HAP-1 (cell line): ENCODE measurements at regions not wholly inside any gene's neighbourhood (a gene's known extent, or its start where the extent isn't known, plus 50 kb on each side); places are given as distances from the start of the nearest gene placed in this dataset.
"Not testable (repeated sequence)": the region's sequence is repeated elsewhere in the genome, so short reads cannot be mapped to it uniquely, and the experiment has no call there.

Source experiments
- DNase-seq, 2 experiments: peaks; one replicate each; pipeline ENCODE4 v3.0.0-alpha.2; 2016 to 2020; ENCODE audit warnings: low spot score in 2 of 2
- H3K27me3 ChIP-seq: fragments of 250-450 bp; sonication (Bioruptor Pico); 2 replicates; pipeline ENCODE4 v1.5.1; 2020; ENCODE audit warnings: low read depth, mild to moderate bottlenecking, moderate library complexity
- H3K36me3 ChIP-seq: fragments of 250-450 bp; sonication (Bioruptor Pico); replicated peaks from 2 replicates; pipeline ENCODE4 v1.5.1; 2020; ENCODE audit warnings: mild to moderate bottlenecking
- H3K4me1 ChIP-seq: fragments of 250-450 bp; sonication (Bioruptor Pico); 2 replicates; pipeline ENCODE4 v1.5.1; 2020; ENCODE audit warnings: mild to moderate bottlenecking
- H3K4me3 ChIP-seq: fragments of 250-450 bp; sonication (Bioruptor Pico); 2 replicates; pipeline ENCODE4 v1.5.1; 2020; ENCODE audit warnings: mild to moderate bottlenecking, moderate library complexity
- H3K9me3 ChIP-seq: fragments of 250-450 bp; sonication (Bioruptor Pico); 2 replicates; pipeline ENCODE4 v1.5.1; 2020; ENCODE audit warnings: mild to moderate bottlenecking, moderate library complexity
- in situ Hi-C: fragments of 300-500 bp; cut with MboI; formaldehyde crosslinking; loops from 3 replicates; pipeline ENCODE4 v1.14.3; 2020; ENCODE audit warnings: low sequenced_read_pairs, inconsistent platforms, mixed read lengths

- H3K4me1 ChIP-seq, H3K9me3 ChIP-seq, H3K36me3 ChIP-seq, DNase-seq, H3K27me3 ChIP-seq, H3K4me3 ChIP-seq, in situ Hi-C loops: not testable (repeated sequence)
Observed at GRCh38 chr16:21534561-21534960, 64.8 kb upstream of the METTL9 start.

GRCh38 chr16:21535201-21535600 is 64.2 kb upstream of the METTL9 start:
- H3K4me3 ChIP-seq, in situ Hi-C loops, H3K36me3 ChIP-seq, H3K9me3 ChIP-seq, DNase-seq, H3K27me3 ChIP-seq, H3K4me1 ChIP-seq: not testable (repeated sequence)

DNA sequence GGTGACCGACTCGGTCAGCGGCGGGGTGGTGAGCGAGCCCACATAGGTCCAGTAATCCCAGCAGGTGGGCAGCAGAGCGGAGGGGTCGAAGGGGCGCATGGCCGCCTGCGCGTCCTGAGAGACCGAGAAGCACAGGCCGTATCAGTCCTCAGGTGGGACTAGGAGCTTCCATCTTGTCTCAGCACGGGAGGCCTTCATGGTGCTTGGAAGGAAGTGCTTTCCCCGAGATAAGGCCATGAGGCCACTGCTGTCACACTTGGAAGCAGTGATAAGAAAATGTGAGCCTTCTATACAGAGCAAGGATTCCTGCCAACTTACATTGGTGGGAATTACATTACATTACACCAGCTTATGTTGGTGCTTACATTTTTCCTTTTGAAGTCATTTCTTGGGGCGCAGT is 62.6 kb upstream of the METTL9 start:
- H3K36me3 ChIP-seq, H3K4me1 ChIP-seq, H3K9me3 ChIP-seq, DNase-seq, in situ Hi-C loops, H3K4me3 ChIP-seq, H3K27me3 ChIP-seq: not testable (repeated sequence)

- H3K4me1 ChIP-seq, H3K27me3 ChIP-seq, H3K36me3 ChIP-seq, DNase-seq, H3K9me3 ChIP-seq, in situ Hi-C loops, H3K4me3 ChIP-seq: not testable (repeated sequence)
Observed at GRCh38 chr16:21537598-21537997, 61.8 kb upstream of the METTL9 start.

DNA sequence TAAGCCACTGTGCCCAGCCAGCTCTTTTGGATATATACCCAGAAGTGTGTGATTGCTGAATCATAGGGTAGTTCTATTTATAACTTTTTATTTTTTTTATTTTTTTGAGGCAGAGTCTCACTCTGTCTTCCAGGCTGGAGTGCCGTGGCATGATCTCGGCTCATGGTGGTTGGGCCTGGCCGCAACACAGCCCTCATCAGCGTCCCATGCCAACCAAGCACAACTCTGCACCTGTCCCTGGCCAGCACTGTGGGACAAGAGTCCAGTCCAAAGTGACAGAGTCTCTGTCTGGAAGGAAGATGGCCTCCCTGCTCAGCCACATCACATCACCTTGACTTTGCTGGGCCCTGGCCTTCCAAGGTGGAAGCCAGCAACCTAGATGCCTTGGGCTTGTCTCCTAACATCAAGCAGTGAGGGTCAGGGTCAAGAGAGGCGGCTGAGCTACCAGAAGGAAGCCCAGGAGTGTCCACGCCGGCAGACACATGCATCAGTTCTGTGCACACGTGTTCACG is 60.2 kb upstream of the METTL9 start:
- H3K9me3 ChIP-seq, H3K4me3 ChIP-seq, H3K27me3 ChIP-seq, in situ Hi-C loops, H3K36me3 ChIP-seq, DNase-seq, H3K4me1 ChIP-seq: not testable (repeated sequence)

- H3K9me3 ChIP-seq, H3K36me3 ChIP-seq, H3K4me3 ChIP-seq, H3K4me1 ChIP-seq, DNase-seq, in situ Hi-C loops, H3K27me3 ChIP-seq: not testable (repeated sequence)
Observed at GRCh38 chr16:21540770-21541433, 58.5 kb upstream of the METTL9 start.

GRCh38 chr16:21541611-21542051 is 57.7 kb upstream of the METTL9 start:
- H3K4me1 ChIP-seq, in situ Hi-C loops, H3K36me3 ChIP-seq, H3K4me3 ChIP-seq, H3K27me3 ChIP-seq, DNase-seq, H3K9me3 ChIP-seq: not testable (repeated sequence)

GRCh38 chr16:21542075-21542474 is 57.3 kb upstream of the METTL9 start:
- H3K36me3 ChIP-seq, H3K27me3 ChIP-seq, DNase-seq, in situ Hi-C loops, H3K9me3 ChIP-seq, H3K4me1 ChIP-seq, H3K4me3 ChIP-seq: not testable (repeated sequence)

- in situ Hi-C loops, H3K4me1 ChIP-seq, DNase-seq, H3K36me3 ChIP-seq, H3K27me3 ChIP-seq, H3K9me3 ChIP-seq, H3K4me3 ChIP-seq: not testable (repeated sequence)
Observed at GRCh38 chr16:21542491-21543124, 56.8 kb upstream of the METTL9 start.

DNA sequence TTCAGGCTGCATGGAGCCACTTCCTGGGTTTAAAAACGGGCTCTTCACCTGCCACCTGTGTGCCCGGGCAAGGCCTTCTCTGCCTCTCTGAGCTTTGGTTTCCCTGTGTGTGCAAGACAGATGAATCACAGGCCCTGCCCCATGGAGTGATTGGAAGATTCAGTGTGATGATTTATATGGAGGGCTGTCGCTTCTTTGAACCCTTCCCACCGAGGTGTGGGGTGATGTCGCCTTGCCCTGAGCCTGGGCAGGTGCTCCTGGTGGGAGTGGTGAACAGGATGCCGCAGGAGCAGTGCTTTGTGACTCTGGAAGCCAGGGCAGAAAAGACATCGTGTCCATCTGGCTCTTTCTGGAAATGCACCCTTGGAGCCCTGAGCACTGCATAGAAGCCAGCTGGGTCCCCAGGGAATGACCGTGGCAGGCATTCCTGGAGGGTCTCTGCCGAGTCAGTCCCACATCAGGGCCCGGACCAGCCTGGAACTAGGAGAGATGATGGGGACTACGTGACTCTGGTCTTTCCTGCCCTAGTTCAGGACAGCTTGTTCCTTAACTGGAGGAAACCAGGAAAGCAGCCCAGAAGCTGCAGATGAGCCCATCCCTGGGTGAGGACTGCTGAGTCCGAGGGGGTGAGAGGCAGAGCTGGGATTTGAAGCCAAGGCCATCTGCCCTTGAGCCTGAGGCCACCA is 56.1 kb upstream of the METTL9 start:
- H3K4me1 ChIP-seq, H3K27me3 ChIP-seq, in situ Hi-C loops, DNase-seq, H3K36me3 ChIP-seq, H3K9me3 ChIP-seq, H3K4me3 ChIP-seq: not testable (repeated sequence)

DNA sequence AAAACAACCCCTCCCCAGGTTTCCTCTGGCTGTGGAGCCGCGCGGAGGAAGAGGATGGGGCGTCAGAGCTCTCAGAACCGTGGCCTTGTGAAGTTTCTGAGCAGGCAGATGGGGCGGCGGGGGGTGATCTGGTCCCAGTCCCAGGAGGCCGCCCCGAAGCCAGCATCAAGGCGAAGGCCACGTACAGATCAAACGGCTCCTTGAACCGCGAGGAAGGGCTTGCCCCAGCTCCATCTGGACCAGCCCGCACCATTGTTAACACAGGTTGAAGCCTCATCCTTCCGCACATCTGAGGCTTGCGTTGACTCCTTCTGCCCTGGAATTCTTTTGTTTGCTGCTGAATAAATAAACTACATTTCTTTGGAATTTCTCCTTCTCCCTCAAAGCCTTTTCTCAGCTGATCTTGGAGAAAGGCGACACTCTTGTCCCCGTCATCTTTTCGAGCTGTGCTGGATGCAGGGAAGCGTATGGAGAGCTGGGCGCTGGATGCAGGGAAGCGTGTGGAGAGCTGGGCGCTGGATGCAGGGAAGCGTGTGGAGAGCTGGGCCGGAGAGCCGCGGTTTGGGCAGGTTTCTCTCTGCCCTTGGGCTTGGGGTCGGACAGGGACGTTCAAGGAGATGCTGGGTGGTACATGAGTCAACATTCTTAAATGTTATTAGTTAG is 53.6 kb upstream of the METTL9 start:
- in situ Hi-C loops, H3K9me3 ChIP-seq, H3K27me3 ChIP-seq, H3K36me3 ChIP-seq, H3K4me3 ChIP-seq, H3K4me1 ChIP-seq: not testable (repeated sequence)
- peak in 1 of 2 experiments; percentile 24 for DNase-seq

GRCh38 chr16:21549396-21549795 is 50.0 kb upstream of the METTL9 start:
- DNase-seq, H3K4me1 ChIP-seq, H3K4me3 ChIP-seq, H3K36me3 ChIP-seq, H3K27me3 ChIP-seq, H3K9me3 ChIP-seq, in situ Hi-C loops: not testable (repeated sequence)
